ENCODE measurements at regions not wholly inside any gene's neighbourhood (a gene's known extent, or its start where the extent isn't known, plus 50 kb on each side); places are given as distances from the start of the nearest gene placed in this dataset.

- Histone ChIP-seq H3K4me3 (replicated peaks in 1 of 3; ENCODE audit: insufficient read depth in 1 of 3, low read depth in 2 of 3, low read length in 3 of 3) (no peak overlapping the region), H3K9me3 (ENCODE audit: low read length) (peaks cover 79% of the 10 kb centered on the region), H3K9ac (ENCODE audit: insufficient read depth, low read depth, low read length) (no peak overlapping the region), H3K79me2 (ENCODE audit: insufficient read depth, low read length) (no peaks in the 10 kb centered on the region), H3K36me3 (replicated peaks in 1 of 2; ENCODE audit: control insufficient read depth in 1 of 2, insufficient read depth in 2 of 2, low read length in 2 of 2) (no peaks in the 10 kb centered on the region), H3K27ac (ENCODE audit: extremely low read length, insufficient read depth, low read length) (no peak overlapping the region), H2AFZ (ENCODE audit: low read length) (no peak overlapping the region), H3K4me2 (ENCODE audit: low read depth, low read length) (no peak overlapping the region), H3K4me1 (ENCODE audit: insufficient read depth, low read length) (no peaks in the 10 kb centered on the region), H3K27me3 (ENCODE audit: control insufficient read depth in 1 of 2, insufficient read depth in 2 of 2, low read length in 2 of 2) (no peaks in the 10 kb centered on the region), H4K20me1 (ENCODE audit: insufficient read depth, low read length) (no peaks in the 10 kb centered on the region)
- ChIA-PET POLR2A (no interaction called here), CTCF (ENCODE audit: low intra/inter-chr PET ratio, low total read pairs) (no interaction called here)
- no peak for ATAC-seq
- DNase-seq (ENCODE audit: low spot score): no peak
- FAIRE-seq: no peak
- WGBS (ENCODE audit: low lambda C conversion rate): 0% methylated on average over 1 of the region's 1 CpG
- intact Hi-C loops (cut with micrococcal nuclease; ENCODE audit: unreplicated experiment) (no loop called here), in situ Hi-C loops (cut with HindIII; ENCODE audit: extremely low pct_ligation_motif_present, low pct_unique_long_range_greater_than_20kb) (no loop called here)
- BruUV-seq (replicated peaks): no TSS peak
- TF ChIP-seq ZNF414 (CRISPR knock-in tag; IDR thresholded peaks at IDR 0.05) (no peak), NCOA5 (CRISPR knock-in tag; IDR thresholded peaks at IDR 0.05) (no peak)
Observed at GRCh38 chr2:4415171-4415570, 711.8 kb downstream of the DCDC2C start.

GRCh38 chr2:4415810-4416413, 712.5 kb downstream of the DCDC2C start:
- H3K9ac ChIP-seq (ENCODE audit: insufficient read depth, low read depth, low read length): no peak overlapping the region
- ChIA-PET POLR2A (no interaction called here), CTCF (ENCODE audit: low intra/inter-chr PET ratio, low total read pairs) (no interaction called here)
- DNase-seq (ENCODE audit: low spot score) (no peak), FAIRE-seq (no peak), ATAC-seq (no peak)
- in situ Hi-C loops (cut with HindIII; ENCODE audit: extremely low pct_ligation_motif_present, low pct_unique_long_range_greater_than_20kb) (no loop called here), intact Hi-C loops (cut with micrococcal nuclease; ENCODE audit: unreplicated experiment) (no loop called here)
- TF ChIP-seq HCFC1 (IDR thresholded peaks at IDR 0.05; ENCODE audit: low read depth, low read length) (no peak), HIC2 (CRISPR knock-in tag; IDR thresholded peaks at IDR 0.05; ENCODE audit: low read depth) (no peak), HHEX (CRISPR knock-in tag; IDR thresholded peaks at IDR 0.05) (no peak), NFE2L2 (IDR thresholded peaks at IDR 0.05; ENCODE audit: low read length) (no peak), ZFYVE20 (CRISPR knock-in tag; IDR thresholded peaks at IDR 0.05; ENCODE audit: borderline replicate concordance, low read depth) (no peak), ZMYM2 (CRISPR knock-in tag; IDR thresholded peaks at IDR 0.05) (no peak), CREB3 (CRISPR knock-in tag; IDR thresholded peaks at IDR 0.05) (no peak), ZNF547 (CRISPR knock-in tag; IDR thresholded peaks at IDR 0.05) (no peak), TRAFD1 (CRISPR knock-in tag; IDR thresholded peaks at IDR 0.05; ENCODE audit: borderline replicate concordance) (no peak), SP1 (IDR thresholded peaks at IDR 0.05) (no peak), SP1 (CRISPR knock-in tag; IDR thresholded peaks at IDR 0.05) (no peak), ZNF124 (CRISPR knock-in tag; IDR thresholded peaks at IDR 0.05) (no peak)
- BruUV-seq (replicated peaks): no TSS peak
- no peaks in the 10 kb centered on the region for H3K36me3 ChIP-seq (replicated peaks in 1 of 2; ENCODE audit: control insufficient read depth in 1 of 2, insufficient read depth in 2 of 2, low read length in 2 of 2)
- no peaks in the 10 kb centered on the region for H3K27me3 ChIP-seq (ENCODE audit: control insufficient read depth in 1 of 2, insufficient read depth in 2 of 2, low read length in 2 of 2)
- 50% methylated on average over 1 of the region's 1 CpG for WGBS (ENCODE audit: low lambda C conversion rate)
- no peaks in the 10 kb centered on the region for H4K20me1 ChIP-seq (ENCODE audit: insufficient read depth, low read length)
- no peak overlapping the region for H3K4me3 ChIP-seq (replicated peaks in 1 of 3; ENCODE audit: insufficient read depth in 1 of 3, low read depth in 2 of 3, low read length in 3 of 3)
- H3K27ac ChIP-seq (ENCODE audit: extremely low read length, insufficient read depth, low read length): no peak overlapping the region
- no peak overlapping the region for H3K4me2 ChIP-seq (ENCODE audit: low read depth, low read length)
- H3K9me3 ChIP-seq (ENCODE audit: low read length): peaks cover 76% of the 10 kb centered on the region
- no peak overlapping the region for H2AFZ ChIP-seq (ENCODE audit: low read length)
- no peaks in the 10 kb centered on the region for H3K79me2 ChIP-seq (ENCODE audit: insufficient read depth, low read length)
- no peaks in the 10 kb centered on the region for H3K4me1 ChIP-seq (ENCODE audit: insufficient read depth, low read length)
